BJ (cell line): ENCODE measurements at regions not wholly inside any gene's neighbourhood (a gene's known extent, or its start where the extent isn't known, plus 50 kb on each side); places are given as distances from the start of the nearest gene placed in this dataset.

Experiments
- CTCF ChIA-PET: fragments of 350-600 bp; formaldehyde crosslinking; extraction: SDS; loops from one replicate; lab custom pipeline; 2021; ENCODE audit warnings: antibody characterized with exemption, inconsistent platforms; lab: Yijun Ruan, JAX
- POLR2A ChIA-PET: fragments of 300-600 bp; sonication (Branson Sonifier 250); formaldehyde crosslinking; extraction: SDS; loops from one replicate; lab custom pipeline; 2021; ENCODE audit warnings: antibody characterized with exemption; lab: Charles Lee
- DNase-seq: peaks from one replicate; pipeline ENCODE4 v3.0.0-alpha.2; 2011; ENCODE audit warnings: low read depth
- H3K27me3 ChIP-seq: 2 replicates; pipeline ENCODE4 v1.6.0; 2011; ENCODE audit warnings: low read length; ENCODE audit not compliant: control insufficient read depth, insufficient read depth
- H3K36me3 ChIP-seq: 2 replicates; pipeline ENCODE4 v1.5.1; 2011; ENCODE audit warnings: low read length; ENCODE audit not compliant: control insufficient read depth, insufficient read depth
- H3K4me3 ChIP-seq: 2 replicates; pipeline ENCODE4 v1.5.1; 2011; ENCODE audit warnings: low read depth, mild to moderate bottlenecking, control low read depth, low read length
- CTCF ChIP-seq: IDR thresholded peaks from 2 replicates; pipeline ENCODE4 v1.5.1; 2011; ENCODE audit warnings: low read depth, mild to moderate bottlenecking, control low read depth, inconsistent platforms, low read length, moderate library complexity; ENCODE audit not compliant: insufficient read depth

- ChIA-PET CTCF (no interaction called here), POLR2A (no interaction called here)
- H3K27me3 ChIP-seq = no peaks in the 10 kb centered on the region
- no peaks in the 10 kb centered on the region for H3K36me3 ChIP-seq
- TF ChIP-seq CTCF = no peak
- H3K4me3 ChIP-seq = no peak overlapping the region
- DNase-seq = no peak
Measured at GRCh38 chr5:106691701-106692100, 979.0 kb downstream of the EFNA5 start.

- Histone ChIP-seq H3K36me3 (no peaks in the 10 kb centered on the region), H3K4me3 (no peak overlapping the region), H3K27me3 (no peaks in the 10 kb centered on the region)
- CTCF ChIA-PET = no interaction called here
- no peak for TF ChIP-seq CTCF
- no peak for DNase-seq
- POLR2A ChIA-PET = no interaction called here
Measured at GRCh38 chr5:106690585-106690984, 980.2 kb downstream of the EFNA5 start.

- ChIA-PET CTCF (no interaction called here), POLR2A (no interaction called here)
- Histone ChIP-seq H3K36me3 (no peaks in the 10 kb centered on the region), H3K4me3 (no peak overlapping the region), H3K27me3 (no peaks in the 10 kb centered on the region)
- DNase-seq = no peak
- TF ChIP-seq CTCF = no peak
Measured at GRCh38 chr5:106680330-106680729, 990.4 kb downstream of the EFNA5 start.

GRCh38 chr5:106677057-106677456 lies 993.7 kb downstream of the EFNA5 start:
- no peak for TF ChIP-seq CTCF
- Histone ChIP-seq H3K36me3 (no peaks in the 10 kb centered on the region), H3K27me3 (no peaks in the 10 kb centered on the region), H3K4me3 (no peak overlapping the region)
- CTCF ChIA-PET = no interaction called here
- DNase-seq = no peak
- POLR2A ChIA-PET = no interaction called here

- POLR2A ChIA-PET = no interaction called here
- no peak for DNase-seq
Measured at GRCh38 chr5:106675687-106676086, 995.0 kb downstream of the EFNA5 start.

More at GRCh38 chr5:106675687-106676086, 995.0 kb downstream of the EFNA5 start:
- no peak for TF ChIP-seq CTCF
- H3K36me3 ChIP-seq = no peaks in the 10 kb centered on the region
- CTCF ChIA-PET = no interaction called here
- no peak overlapping the region for H3K4me3 ChIP-seq
- no peaks in the 10 kb centered on the region for H3K27me3 ChIP-seq
